ENCODE measurements at regions not wholly inside any gene's neighbourhood (a gene's known extent, or its start where the extent isn't known, plus 50 kb on each side); places are given as distances from the start of the nearest gene placed in this dataset.

- no peak for DNase-seq (ENCODE audit: low read depth)
Observed at GRCh38 chr20:57763235-57763595, 53.4 kb upstream of the PMEPA1 start.

DNA sequence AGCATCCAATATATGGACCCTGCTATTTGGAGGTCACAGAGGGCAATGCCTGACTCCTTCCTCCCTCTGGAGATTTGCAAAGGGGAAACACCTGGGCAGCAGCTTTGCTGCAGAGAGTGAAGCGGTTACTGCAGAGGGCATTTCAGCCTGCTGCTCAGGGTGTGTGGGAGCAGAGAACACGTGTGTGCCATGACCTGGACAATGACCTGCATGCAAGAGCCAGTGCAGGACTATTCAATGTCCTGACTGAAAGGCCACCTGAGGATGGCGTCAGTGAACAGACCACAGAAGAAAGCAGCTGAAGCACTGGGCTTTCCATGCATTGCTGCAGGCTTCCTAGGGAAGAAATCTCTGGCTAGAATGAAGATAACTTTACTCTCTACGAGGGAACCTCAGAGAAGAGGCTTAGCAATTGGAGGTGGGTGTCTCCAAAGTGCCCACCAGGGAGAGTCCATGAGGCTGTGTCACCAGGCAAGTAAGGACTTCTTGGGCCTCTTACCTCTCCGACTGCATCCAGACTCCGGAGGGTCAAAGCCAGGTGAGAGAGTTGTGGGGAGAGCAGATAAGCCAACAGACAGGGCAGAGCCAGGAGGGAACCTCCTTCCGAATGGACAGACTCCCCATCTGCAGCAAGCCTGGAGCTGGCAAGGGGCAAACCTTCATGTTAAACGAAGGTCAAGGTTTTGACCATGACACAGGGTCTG, 52.9 kb upstream of the PMEPA1 start:
- DNase-seq (ENCODE audit: low read depth), result no peak

DNA sequence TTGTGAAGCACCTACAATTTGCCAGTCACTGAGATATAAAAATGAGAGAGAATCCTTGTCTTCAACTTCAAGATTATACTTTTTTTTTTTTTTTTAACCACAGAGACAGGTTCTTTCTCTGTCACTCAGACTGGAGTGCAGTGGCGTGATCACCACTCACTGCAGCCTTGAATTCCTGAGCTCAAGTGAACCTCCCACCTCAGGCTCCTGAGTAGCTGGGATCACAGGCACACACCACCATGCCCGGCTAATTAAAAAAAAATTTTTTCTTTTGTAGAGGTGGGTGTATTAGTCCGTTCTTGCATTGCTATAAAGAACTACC, 51.6 kb upstream of the PMEPA1 start:
- no peak for DNase-seq (ENCODE audit: low read depth)

- DNase-seq (ENCODE audit: low read depth), result no peak
Observed at GRCh38 chr20:57760698-57761412, 51.0 kb upstream of the PMEPA1 start.

GRCh38 chr20:57759724-57760123, 49.9 kb upstream of the PMEPA1 start:
- no peak for DNase-seq (ENCODE audit: low read depth)

Measured in non-pigmented ciliary epithelial cell (primary cell).